Lower leg skin (tissue), 4 donors: ENCODE measurements at regions not wholly inside any gene's neighbourhood (a gene's known extent, or its start where the extent isn't known, plus 50 kb on each side); places are given as distances from the start of the nearest gene placed in this dataset.

Experiments
- DNase-seq, 2 donors: peaks; one replicate each; pipeline ENCODE4 v3.0.0-alpha.2; 2019; ENCODE audit warnings: low spot score in 2 of 2
- H3K4me3 ChIP-seq: fragments of 200-600 bp; sonication (generic); 2 replicates; pipeline ENCODE4 v1.5.1; 2017; ENCODE audit warnings: mild to moderate bottlenecking, low read depth; ENCODE audit not compliant: poor library complexity, severe bottlenecking
- CTCF ChIP-seq, 3 donors: fragments of 450-650 bp; IDR thresholded peaks; one replicate each; pipeline ENCODE4 v1.5.1; 2016; ENCODE audit warnings: antibody characterized with exemption in 3 of 3, mild to moderate bottlenecking in 3 of 3, moderate library complexity in 2 of 3
- POLR2A ChIP-seq, 2 donors: fragments of 450-650 bp; IDR thresholded peaks; one replicate each; pipeline ENCODE4 v1.6.1; 2016 to 2017; ENCODE audit warnings: antibody characterized with exemption in 2 of 2, mild to moderate bottlenecking in 1 of 2, moderate library complexity in 1 of 2
- WGBS, 2 donors: methylation state at CpG; one replicate each; pipeline ENCODE4 v1.1.5; 2018; 5-methylcytosine and 5-hydroxymethylcytosine counted together
- intact Hi-C: fragments of 100-400 bp; cut with DNase I; formaldehyde crosslinking; loops from one replicate; pipeline ENCODE4 v1.15.0; 2023; ENCODE audit warnings: low total_unique reads

- intact Hi-C loops = no loop called here
- no peak overlapping the region for H3K4me3 ChIP-seq
- WGBS, 2 donors = 91 to 98% methylated on average over 1 of the region's 1 CpG
- TF ChIP-seq CTCF (IDR thresholded peaks at IDR 0.05) (no peak), POLR2A (IDR thresholded peaks at IDR 0.05) (no peak)
- DNase-seq = no peak
These were observed 256.4 kb upstream of the THRB start for GRCh38 chr3:24751020-24751419.

- WGBS, 2 donors = 73 to 90% methylated on average over 4 of the region's 4 CpGs
These were observed 261.6 kb upstream of the THRB start for GRCh38 chr3:24756101-24756888.

GRCh38 chr3:24763393-24763792 is 268.7 kb upstream of the THRB start:
- TF ChIP-seq CTCF (IDR thresholded peaks at IDR 0.05) (no peak), POLR2A (IDR thresholded peaks at IDR 0.05) (no peak)
- DNase-seq = no peak

More at GRCh38 chr3:24756101-24756888, 261.6 kb upstream of the THRB start:
- no peak for TF ChIP-seq CTCF (IDR thresholded peaks at IDR 0.05)
- no peak for TF ChIP-seq POLR2A (IDR thresholded peaks at IDR 0.05)
- DNase-seq = no peak
- intact Hi-C loops = no loop called here
- H3K4me3 ChIP-seq = no peak overlapping the region

GRCh38 chr3:24764236-24764915 is 269.7 kb upstream of the THRB start:
- 65 to 80% methylated on average over 3 of the region's 3 CpGs for WGBS, 2 donors
- TF ChIP-seq POLR2A (IDR thresholded peaks at IDR 0.05) (no peak), CTCF (IDR thresholded peaks at IDR 0.05) (no peak)
- no peak overlapping the region for H3K4me3 ChIP-seq
- DNase-seq = no peak
- intact Hi-C loops = no loop called here

More at GRCh38 chr3:24763393-24763792, 268.7 kb upstream of the THRB start:
- intact Hi-C loops = no loop called here
- H3K4me3 ChIP-seq = no peak overlapping the region
- WGBS, 2 donors = 78 to 86% methylated on average over 11 of the region's 11 CpGs

- no peak overlapping the region for H3K4me3 ChIP-seq
- intact Hi-C loops = no loop called here
- no peak for TF ChIP-seq CTCF (IDR thresholded peaks at IDR 0.05)
- TF ChIP-seq POLR2A (IDR thresholded peaks at IDR 0.05) = no peak
- DNase-seq = no peak
These were observed 270.7 kb upstream of the THRB start for GRCh38 chr3:24765399-24765798.
